GM12801 (cell line): ENCODE measurements at regions not wholly inside any gene's neighbourhood (a gene's known extent, or its start where the extent isn't known, plus 50 kb on each side); places are given as distances from the start of the nearest gene placed in this dataset.

Experiments used
- CTCF ChIP-seq: IDR thresholded peaks from one replicate; pipeline ENCODE4 v1.5.1; 2011; ENCODE audit warnings: control low read depth; ENCODE audit not compliant: insufficient read length; ENCODE audit errors: extremely low read depth

- no peak for TF ChIP-seq CTCF
Measured at GRCh38 chr3:110579840-110580550, 491.6 kb upstream of the NECTIN3 start.

GRCh38 chr3:110583373-110583935, 488.2 kb upstream of the NECTIN3 start:
- no peak for TF ChIP-seq CTCF

GRCh38 chr3:110588906-110589305, 482.7 kb upstream of the NECTIN3 start:
- no peak for TF ChIP-seq CTCF

- TF ChIP-seq CTCF = no peak
Measured at GRCh38 chr3:110589341-110589740, 482.3 kb upstream of the NECTIN3 start.

GRCh38 chr3:110593749-110594148, 477.9 kb upstream of the NECTIN3 start:
- no peak for TF ChIP-seq CTCF

GRCh38 chr3:110598847-110599490, 472.6 kb upstream of the NECTIN3 start:
- TF ChIP-seq CTCF = no peak

- no peak for TF ChIP-seq CTCF
Measured at GRCh38 chr3:110608566-110608965, 463.1 kb upstream of the NECTIN3 start.
